ENCODE measurements at regions not wholly inside any gene's neighbourhood (a gene's known extent, or its start where the extent isn't known, plus 50 kb on each side); places are given as distances from the start of the nearest gene placed in this dataset.

- TF ChIP-seq CTCF (IDR thresholded peaks at IDR 0.05; ENCODE audit: low read depth, low read length, poor library complexity, severe bottlenecking) (no peak), EZH2phosphoT487 (IDR thresholded peaks at IDR 0.05; ENCODE audit: borderline replicate concordance, low read length) (no peak)
These were observed 228.5 kb downstream of the RNF144A start for GRCh38 chr2:7145707-7146106.

Data from DOHH2 (cell line).